Activated CD8-positive, alpha-beta memory T cell treated with anti-CD3 and anti-CD28 coated beads for 36 hours (primary cell): ENCODE measurements at regions not wholly inside any gene's neighbourhood (a gene's known extent, or its start where the extent isn't known, plus 50 kb on each side); places are given as distances from the start of the nearest gene placed in this dataset.
"Not testable (repeated sequence)": the region's sequence is repeated elsewhere in the genome, so short reads cannot be mapped to it uniquely, and the experiment has no call there.

Experiments
- CTCF ChIA-PET: fragments of 350-600 bp; sonication (Branson Sonifier 250); formaldehyde crosslinking; loops from one replicate; lab custom pipeline; 2021; ENCODE audit warnings: antibody characterized with exemption; lab: Charles Lee
- POLR2A ChIA-PET: fragments of 350-600 bp; sonication (Branson Sonifier 250); formaldehyde crosslinking; loops from one replicate; lab custom pipeline; 2021; ENCODE audit warnings: antibody characterized with exemption; lab: Charles Lee

DNA sequence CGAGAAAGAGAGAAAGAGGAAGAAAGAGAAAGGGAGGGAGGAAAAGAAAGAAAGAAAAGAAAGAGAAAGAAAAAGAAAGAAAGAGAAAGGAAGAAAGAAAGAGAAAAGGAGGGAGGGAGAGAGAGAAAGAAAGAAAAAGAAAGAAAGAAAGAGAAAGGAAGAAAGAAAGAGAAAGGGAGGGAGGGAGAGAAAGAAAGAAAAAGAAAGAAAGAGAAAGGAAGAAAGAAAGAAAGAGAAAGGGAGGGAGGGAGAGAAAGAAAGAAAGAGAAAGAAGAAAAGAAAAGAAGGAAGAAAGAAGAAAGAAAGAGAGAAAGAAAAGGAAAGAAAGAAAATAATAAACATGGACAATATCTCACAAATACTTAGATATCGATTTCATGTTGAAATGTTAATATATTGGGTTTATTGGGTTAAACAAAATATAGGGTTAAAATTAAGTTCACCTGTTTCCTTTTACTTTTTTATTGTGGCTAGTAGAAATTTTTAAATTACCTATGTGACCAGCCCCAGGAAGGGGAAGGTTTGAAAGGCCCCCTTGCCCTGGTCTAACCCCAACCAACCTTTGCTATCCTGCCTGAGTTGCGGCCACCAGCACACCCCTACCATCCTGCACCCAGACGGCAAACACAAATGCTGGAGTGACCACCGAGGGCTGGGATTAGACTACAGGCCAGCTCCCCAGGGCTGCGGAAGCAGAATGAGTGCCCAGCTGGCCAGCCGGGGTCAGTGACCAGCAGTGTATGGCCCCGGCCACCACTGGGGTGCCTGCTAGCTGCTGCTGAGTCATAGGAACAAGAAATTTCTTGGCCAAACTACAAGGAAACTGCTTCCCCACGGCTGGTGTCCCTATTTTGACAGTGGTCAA, 81.0 kb upstream of the FGF3 start:
- POLR2A ChIA-PET: no interaction called here

DNA sequence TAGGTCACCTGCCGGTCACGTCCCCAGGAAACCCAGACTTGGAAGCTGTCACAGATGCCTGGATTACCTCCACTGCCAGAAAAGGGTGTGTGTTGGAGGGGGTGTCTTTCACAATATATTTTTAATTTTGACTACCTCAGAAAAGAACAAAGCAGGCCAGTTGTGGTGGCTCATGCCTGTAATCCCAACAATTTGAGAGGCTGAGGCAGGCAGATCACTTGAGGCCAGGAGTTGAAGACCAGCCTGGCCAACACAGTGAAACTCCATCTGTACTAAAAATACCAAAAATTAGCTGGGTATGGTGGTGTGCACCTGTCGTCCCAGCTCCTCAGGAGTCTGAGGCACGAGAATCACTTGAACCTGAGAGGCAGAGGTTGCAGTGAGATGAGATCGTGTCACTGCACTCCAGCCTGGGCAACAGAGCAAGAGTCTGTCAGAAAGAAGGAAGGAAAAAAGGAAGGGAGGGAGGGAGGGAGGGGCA, 81.6 kb upstream of the FGF3 start:
- CTCF ChIA-PET, POLR2A ChIA-PET: not testable (repeated sequence)

More for the DNA sequence above, 81.0 kb upstream of the FGF3 start:
- CTCF ChIA-PET: no interaction called here

DNA sequence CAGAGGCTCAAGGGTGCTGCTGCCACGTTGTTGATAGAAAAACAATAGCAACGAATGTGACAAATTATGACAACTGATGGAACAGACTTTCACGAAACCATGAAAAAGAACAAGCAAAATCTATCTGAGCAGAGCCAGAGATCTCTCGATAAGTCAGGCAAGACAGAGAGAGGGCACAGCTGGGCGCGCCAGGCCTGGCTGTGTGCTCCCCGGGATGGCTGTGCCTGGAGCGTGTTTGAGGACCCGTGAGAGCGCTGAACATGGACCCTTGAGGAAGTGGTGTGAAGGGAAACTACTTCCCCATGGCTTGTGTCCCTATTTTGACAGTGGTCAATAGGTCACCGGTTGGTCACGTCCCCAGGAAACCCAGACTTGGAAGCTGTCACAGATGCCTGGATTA, 83.1 kb upstream of the FGF3 start:
- ChIA-PET CTCF (interaction anchor here (1.2 kb wide), 1 partner anchor 13 kb away, joined by 4 read pairs; no protein-coding TSS in a partner anchor), POLR2A (no interaction called here)

DNA sequence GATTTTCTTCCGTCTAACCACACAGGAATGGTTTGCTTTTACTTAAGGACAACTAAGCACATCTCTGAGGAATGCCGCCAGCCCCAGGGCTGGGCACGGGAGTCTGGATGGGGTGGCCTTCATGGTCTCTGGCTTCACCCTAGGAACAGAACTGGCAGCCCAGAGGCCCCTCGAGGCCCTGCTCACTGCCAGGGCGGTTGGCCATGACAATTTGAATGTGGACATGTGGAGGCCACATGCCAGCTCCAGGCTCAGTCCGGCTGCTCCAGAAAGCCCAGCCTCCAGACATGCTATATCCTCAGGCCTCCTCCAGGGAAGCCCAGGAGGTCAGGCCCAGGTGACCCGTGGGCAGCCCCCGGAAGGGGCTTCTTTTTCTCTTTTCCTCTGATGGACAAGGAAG, 84.0 kb upstream of the FGF3 start:
- ChIA-PET CTCF (no interaction called here), POLR2A (no interaction called here)

DNA sequence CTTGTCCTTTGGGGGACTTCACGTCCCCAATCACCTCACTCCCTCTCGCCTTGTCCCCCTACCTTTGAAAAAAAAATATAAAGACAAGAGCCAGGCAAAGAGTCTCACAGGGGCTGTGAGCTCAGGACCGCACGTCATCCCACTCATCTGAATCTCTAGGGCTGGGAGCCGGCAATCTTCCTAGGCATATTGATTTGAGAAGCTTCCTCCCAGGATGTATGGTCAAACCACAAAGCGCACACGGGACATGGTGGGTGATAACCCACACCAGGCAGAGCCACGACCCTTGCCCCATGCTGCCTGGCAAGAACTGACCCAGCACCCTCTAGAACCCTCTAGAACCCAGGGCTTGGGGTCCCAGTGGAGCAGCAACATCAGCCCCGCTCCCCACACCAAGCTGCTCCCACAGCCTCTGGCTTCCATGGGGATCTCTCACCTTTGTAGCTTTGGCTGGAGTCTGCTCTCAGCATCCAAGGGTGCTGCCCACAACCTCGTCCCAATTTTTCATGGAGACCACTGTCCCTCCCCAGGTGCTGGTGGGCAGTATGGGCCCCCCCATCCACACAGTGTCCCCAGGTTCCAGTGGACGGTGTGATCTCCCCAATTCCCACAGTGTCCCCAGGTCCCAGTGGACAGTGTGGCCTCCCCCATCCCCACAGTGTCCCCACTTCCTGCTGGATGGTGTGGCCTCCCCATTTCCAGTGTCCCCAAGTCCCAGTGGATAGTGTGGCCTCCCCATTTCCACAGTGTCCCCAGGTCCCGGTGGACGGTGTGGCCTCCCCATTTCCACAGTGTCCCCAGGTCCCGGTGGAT, 85.2 kb upstream of the FGF3 start:
- POLR2A ChIA-PET: no interaction called here
- CTCF ChIA-PET: no interaction called here

DNA sequence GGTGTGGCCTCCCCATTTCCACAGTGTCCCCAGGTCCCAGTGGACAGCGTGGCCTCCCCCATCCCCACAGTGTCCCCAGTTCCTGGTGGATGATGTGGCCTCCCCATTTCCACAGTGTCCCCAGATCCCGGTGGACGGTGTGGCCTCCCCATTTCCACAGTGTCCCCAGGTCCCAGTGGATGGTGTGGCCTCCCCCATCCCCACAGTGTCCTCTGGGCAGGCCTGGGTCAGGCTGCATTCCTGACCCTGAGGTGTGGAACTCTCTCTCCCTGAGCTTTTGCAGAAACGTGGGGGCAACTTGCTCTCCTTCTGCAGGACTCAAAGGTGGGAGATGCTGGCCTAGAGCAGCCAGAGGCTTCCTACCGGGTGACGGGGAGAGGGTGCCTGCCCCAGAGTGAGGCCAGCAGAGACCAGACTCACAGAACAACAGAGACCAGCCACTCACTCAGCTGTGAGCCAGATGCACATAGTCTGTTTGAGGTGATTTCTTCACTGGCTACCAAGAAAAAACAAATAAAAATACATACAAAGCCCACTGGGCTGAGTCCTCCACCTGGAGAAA, 85.8 kb upstream of the FGF3 start:
- ChIA-PET POLR2A (no interaction called here), CTCF (no interaction called here)

DNA sequence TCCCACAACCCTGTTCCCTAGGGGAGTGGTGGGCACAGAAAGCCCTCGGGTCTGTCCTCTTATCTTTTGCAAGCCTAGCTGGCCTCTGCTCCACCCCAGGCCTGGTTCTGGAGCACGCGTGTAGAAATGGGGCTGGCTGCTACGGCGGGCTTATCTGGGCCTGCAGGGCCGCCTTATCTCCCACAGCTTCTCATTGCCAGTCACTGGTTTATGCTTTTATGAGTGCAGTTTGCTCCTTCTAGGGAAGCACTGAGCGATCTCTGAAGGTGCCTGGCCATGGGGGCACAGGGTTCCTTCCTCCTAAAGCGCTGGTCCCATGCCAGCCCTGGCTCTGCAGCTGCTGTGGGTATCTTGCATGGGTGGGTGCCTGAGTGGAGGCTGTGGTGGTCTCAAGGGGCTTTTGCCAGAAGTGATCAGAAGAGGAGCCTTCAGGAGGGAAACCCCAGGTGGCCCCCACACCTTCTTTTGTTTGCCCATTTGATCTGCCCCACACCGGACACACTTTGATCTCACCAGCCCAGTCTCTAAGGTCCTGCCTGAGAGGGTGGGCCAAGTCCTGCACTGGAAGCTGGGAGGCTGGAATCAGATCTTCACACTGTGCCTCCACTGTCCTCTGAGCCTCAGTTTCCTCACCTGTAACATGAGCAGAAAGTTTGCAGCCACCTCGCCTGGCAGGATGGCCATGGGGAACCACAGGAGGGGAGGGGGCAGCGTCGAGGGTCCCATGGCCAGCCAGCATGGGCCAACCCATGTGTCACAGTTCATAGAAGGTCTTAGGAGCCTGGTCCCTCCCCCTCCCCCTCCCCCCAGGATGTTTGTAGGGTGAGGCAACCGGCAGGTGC, 86.6 kb upstream of the FGF3 start:
- ChIA-PET CTCF (no interaction called here), POLR2A (no interaction called here)

DNA sequence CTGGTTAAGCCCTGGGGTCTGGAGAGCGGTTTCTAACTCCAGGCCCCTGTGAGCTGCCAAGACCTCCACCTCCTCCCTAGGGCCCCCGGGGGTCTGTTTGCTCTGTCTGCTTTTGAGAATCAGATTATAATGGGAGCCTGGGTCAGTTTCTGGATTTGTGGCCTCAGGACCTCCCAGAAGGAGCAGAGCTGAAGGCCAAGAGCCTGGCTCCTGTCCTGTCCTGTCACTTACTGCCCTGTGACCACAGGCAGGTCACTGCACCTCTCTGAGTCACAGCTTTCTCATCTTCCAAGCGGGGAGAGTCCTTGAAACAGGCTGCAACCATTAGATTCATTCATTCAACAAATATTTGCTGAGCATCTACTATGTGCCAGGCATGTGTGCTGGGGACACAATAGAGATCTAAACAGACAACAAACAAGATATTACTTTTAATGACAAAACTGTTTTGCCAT, 87.3 kb upstream of the FGF3 start:
- ChIA-PET CTCF (no interaction called here), POLR2A (no interaction called here)

DNA sequence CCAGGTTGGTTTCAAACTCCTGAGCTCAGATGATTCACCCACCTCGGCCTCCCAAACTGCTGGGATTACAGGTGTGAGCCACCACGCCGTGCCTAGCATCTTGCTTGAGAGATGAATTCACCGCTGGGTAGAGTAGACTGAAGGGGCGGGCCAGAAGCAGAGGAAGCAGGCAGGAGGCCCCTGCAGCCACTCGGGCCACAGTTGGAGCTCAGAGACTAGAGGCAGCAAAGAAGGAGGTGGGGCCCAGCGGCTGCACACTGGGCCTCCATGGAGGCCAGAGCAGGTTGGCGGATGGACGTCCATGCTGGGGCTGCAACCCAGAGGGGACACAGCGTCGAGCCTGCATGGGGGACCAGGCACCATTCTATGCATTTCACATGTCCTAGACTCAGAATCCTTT, 88.4 kb upstream of the FGF3 start:
- CTCF ChIA-PET: interaction anchor here (0.7 kb wide), 1 partner anchor 25 kb away, joined by 3 read pairs; no protein-coding TSS in a partner anchor
- POLR2A ChIA-PET: no interaction called here

DNA sequence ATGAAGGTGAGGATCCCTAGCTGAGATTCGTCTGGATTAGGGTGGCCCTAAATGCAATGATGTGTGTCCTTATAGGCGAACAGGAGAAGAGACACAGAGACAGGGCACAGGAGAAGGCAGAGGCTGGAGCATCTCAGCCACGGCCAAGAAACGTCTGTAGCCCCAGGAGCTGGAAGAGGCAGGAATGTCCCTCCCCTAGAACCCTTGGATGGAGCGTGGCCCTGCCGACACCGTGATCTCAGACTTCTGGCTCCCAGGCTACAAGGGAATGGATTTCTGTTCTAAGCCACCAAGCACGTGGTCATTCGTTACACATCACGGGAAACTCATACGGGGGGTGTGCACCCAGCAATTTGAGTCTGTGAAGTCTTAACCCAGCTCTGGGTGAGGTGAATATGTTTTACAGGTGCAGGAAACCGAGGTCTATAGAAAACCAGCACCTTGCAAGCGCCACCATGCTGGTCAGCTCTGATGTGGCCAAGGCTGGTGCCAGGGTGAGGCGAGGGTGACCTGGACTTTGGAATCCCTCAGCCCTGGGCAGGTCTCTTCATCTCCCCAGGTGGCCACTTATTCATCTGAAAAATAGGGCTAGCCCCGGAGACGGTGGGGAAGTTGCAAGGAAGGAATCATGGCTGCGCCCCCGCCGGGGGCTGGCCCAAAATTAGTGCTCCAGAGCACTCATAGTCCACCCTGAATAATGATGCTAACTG, 89.5 kb upstream of the FGF3 start:
- ChIA-PET CTCF (no interaction called here), POLR2A (no interaction called here)

DNA sequence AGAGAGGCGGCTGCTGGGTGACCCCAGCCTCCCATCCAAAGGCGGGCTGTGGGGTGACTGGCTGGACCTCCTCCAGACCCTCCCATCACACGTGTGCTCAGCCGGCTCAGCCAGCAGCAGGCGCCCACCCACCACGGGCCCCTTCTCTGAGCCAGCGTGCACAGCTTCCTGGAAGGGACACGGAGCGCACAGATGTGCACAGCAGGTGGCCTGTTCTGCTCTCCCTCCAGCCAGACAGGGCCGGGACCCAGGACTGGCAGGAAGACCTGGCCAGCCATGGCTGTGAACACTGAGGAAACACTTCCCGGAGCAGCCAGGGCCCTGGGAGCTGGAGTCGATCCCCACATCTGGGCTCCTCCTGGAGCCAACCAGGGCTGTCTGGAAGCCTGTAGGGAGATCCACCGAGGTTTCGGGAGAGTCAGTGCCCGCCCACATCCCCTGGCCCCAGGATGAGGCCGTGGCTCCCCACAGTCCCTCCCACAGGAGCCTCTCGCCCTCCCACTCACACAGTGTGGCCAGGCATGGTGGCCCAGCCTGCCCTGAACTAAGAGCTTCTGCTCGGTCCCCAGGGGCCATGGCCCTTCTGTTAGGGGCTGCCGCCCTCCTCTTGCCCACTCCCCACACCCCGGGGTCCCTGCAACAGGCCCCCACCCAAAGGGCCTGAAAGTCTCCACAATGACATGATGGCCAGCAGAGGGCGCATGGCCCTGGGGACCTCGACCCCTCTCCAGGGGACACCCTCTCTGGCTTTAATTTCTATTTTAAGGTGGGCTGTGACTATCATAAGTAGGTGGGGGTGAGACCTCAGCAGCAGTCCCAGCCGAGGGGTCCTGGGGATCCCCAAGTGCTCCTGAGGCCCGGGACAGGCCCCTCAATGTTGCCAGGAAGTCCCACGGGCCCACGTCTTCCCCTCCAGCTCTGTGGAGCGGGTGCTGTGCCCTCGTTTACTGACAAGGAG, 90.6 kb upstream of the FGF3 start:
- POLR2A ChIA-PET: no interaction called here
- CTCF ChIA-PET: interaction anchor here (1.2 kb wide), 2 partner anchors 286 to 289 kb away, joined by 3 read pairs; no protein-coding TSS in a partner anchor

DNA sequence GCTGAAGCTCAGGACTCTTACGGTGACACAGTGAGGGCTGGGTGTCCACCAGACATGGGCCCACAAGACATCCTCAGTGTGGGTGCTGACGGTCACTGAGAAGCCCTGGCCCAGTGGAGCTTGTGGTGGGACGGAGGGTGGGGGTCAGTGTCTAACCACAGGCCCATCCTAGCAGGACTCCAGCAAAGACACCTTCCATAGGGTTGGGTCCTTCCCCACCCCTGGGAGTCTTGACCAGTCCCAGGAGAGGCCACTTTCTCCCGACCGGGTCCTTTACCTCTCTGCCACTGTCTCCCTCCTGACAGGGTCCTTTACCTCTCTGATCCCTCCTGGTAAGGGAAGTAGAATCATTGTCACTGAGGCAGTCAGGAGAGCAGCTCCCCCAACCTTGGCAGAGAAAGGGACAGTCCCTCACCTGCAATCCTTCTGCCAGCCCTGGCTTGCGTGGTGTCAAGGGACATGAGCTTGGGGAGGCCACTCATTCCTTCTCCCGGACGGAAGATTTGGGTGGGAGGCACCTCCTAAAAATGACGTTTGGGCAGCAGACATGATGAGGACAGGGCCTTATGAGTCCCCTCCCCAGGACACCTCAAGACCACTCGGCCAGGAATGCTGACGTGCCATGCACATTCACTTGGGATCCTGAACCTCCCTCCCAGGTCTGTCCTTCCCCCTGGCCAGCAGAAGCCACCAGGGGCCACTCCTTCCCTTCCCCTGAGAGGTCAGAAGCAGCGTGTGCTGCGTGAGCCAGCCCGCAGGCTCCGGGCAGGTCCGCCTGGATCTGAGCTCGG, 91.5 kb upstream of the FGF3 start:
- CTCF ChIA-PET: interaction anchor here (1.2 kb wide), 2 partner anchors 285 to 288 kb away, joined by 3 read pairs; no protein-coding TSS in a partner anchor
- POLR2A ChIA-PET: no interaction called here

DNA sequence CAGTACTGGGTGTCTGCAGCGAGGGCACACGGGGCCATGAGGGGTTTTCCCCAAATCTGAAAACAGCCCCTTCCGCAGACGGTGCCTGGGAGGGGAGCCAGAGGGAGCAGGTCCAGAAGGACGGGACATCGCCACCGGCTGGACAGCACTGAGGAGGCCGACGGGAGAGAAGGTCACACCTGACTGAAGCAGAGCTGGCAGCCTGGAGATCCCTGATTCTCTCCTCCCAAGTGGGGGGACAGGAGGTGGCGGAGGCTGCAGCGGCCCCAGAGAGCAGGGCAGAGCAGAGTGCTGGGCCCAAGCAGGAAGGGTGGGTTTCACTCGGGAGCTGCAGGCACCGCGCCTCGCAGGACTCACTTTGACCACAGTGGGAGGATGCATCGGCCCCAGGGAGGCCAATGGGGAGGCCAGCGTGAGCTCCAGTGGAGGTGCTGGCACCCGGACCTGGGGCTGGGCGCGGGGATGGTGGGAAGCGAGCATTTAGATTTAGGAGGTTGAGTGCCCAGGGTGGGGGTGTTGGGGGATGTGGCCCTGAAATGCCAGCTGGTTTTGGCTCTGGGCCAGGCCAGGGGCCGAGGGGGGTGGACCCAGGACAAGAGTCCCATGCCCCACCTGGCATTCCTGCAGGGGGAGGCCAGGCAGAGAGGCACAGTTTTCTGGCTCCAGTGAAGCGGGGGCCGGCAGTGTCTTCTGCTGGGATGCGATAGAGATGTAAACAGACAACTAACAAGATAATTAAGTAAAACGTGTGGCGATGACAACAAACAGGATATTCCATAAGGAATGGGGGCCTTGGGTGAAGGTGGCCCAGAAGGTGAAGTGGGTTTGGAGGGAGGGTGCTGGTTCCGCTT, 92.3 kb upstream of the FGF3 start:
- POLR2A ChIA-PET: no interaction called here

DNA sequence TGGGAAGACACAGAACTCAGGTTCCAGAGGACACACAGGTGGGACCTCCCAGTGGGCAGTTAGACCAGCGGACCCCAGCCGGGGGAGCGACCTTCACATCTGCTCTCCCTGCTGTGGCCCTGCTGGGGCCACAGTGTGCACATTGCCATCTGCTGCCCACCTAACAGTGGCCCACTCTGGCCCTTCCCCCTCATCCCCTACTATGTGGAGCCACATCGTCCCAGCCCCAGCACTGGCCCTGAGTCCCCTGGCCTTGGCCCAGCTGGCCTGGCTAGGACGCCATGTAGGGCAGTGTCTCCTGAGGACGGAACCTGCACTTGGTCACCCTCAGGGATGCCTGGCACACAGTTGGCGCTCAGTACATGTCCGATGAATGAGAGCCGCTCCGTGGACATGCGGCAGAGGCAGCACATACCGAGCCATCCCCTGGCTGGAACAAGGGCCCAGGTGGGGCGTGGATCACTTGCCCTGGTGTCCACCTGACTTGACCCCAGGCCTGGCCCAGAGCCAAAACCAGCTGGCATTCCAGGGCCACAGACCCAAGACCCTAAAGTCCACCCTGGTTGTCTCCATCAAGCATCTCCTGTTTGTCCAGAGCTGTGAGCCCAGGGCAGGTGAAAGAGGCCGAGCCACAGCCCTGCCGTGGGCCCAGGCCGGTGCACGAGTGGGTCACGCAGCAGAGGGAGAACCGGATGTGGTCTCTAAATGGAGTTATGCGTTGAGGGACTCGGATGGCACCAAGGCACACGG, 93.1 kb upstream of the FGF3 start:
- ChIA-PET CTCF (no interaction called here), POLR2A (no interaction called here)

More for the DNA sequence above, 92.3 kb upstream of the FGF3 start:
- CTCF ChIA-PET: no interaction called here

DNA sequence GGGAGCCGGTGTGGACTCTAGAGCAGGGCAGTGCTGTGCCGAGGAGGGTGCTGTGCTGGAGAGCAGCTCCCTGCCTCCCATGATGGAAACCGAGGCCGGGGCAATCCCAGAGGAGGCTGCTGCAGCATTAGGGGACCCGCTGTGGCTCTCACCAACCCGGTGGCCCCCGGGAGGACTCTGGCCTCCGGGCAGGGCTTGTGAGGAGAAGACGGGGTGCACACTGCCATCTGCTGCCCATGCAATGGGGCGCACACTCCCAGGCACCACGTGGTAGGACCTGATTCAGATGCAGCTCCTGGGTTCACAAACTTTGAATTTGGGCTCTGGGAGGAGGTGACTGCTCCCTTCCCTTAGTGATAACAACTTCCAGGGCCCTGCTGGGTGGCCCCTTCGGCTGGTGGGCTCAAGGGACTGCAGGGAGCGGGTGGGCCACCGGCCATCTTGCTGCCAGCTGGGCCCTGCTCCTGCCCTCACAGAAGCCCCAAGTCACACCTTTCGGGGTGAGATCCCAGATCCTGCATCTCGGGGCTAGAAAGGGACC, 93.8 kb upstream of the FGF3 start:
- ChIA-PET POLR2A (no interaction called here), CTCF (interaction anchor here (0.7 kb wide), 1 partner anchor 226 kb away, joined by 3 read pairs; no protein-coding TSS in a partner anchor)
